HepG2 (cell line): ENCODE measurements at regions not wholly inside any gene's neighbourhood (a gene's known extent, or its start where the extent isn't known, plus 50 kb on each side); places are given as distances from the start of the nearest gene placed in this dataset.

Experiments used
- ATAC-seq: fragments of 200-7000 bp; cut with Tn5 transposase; 3 replicates; pipeline ENCODE4 v1.9.1; 2020; ENCODE audit warnings: mild to moderate bottlenecking, moderate library complexity
- BruUV-seq: library from RNA; stranded (reverse); fragments of 400-500 nt; replicated peaks from 2 replicates; lab custom pipeline; 2021; lab: Mats Ljungman, UMichigan
- CTCF ChIA-PET: fragments of 300-600 bp; formaldehyde crosslinking; extraction: SDS; loops from one replicate; lab custom pipeline; 2021; ENCODE audit warnings: low total read pairs, inconsistent platforms, low intra/inter-chr PET ratio; lab: Yijun Ruan, JAX
- POLR2A ChIA-PET: fragments of 350-600 bp; sonication (Branson Sonifier 250); formaldehyde crosslinking; loops from one replicate; lab custom pipeline; 2020; ENCODE audit warnings: antibody characterized with exemption, inconsistent platforms; lab: Yijun Ruan, JAX
- DNase-seq: peaks from one replicate; pipeline ENCODE4 v3.0.0-alpha.2; 2015; ENCODE audit warnings: low spot score
- FAIRE-seq: peaks from 3 replicates; lab custom pipeline; 2011; peaks lifted over from hg19 to GRCh38; lab: Jason Lieb, UNC
- H2AFZ ChIP-seq: one replicate; pipeline ENCODE4 v1.6.1; 2011; ENCODE audit warnings: low read length, inconsistent platforms
- H3K27ac ChIP-seq: fragments of 300-600 bp; 3 replicates; pipeline ENCODE4 v1.8.0; 2011; ENCODE audit warnings: mixed run types, mild to moderate bottlenecking, mixed read lengths, low read length, inconsistent platforms; ENCODE audit not compliant: insufficient read depth; ENCODE audit errors: extremely low read length
- H3K27me3 ChIP-seq, 2 experiments: fragments of 200-600 bp in 1 of 2; 2 replicates in 1 of 2; 3 replicates in 1 of 2; pipeline versions ENCODE4 v1.6.0 to v1.8.0; 2011; ENCODE audit warnings: low read length in 2 of 2, mild to moderate bottlenecking in 2 of 2, moderate library complexity in 2 of 2, inconsistent platforms in 1 of 2; ENCODE audit not compliant: insufficient read depth in 2 of 2, control insufficient read depth in 1 of 2
- H3K36me3 ChIP-seq, 2 experiments: fragments of 200-600 bp in 1 of 2; replicated peaks in 1 of 2; 2 replicates in 1 of 2; 3 replicates in 1 of 2; pipeline versions ENCODE4 v1.5.1 to v1.8.0; 2011; ENCODE audit warnings: low read length in 2 of 2, inconsistent platforms in 1 of 2; ENCODE audit not compliant: insufficient read depth in 2 of 2, control insufficient read depth in 1 of 2
- H3K4me1 ChIP-seq: 2 replicates; pipeline ENCODE4 v1.5.1; 2012; ENCODE audit warnings: low read length, inconsistent platforms; ENCODE audit not compliant: insufficient read depth
- H3K4me2 ChIP-seq: 2 replicates; pipeline ENCODE4 v1.6.0; 2011; ENCODE audit warnings: low read depth, low read length, inconsistent platforms
- H3K4me3 ChIP-seq, 3 experiments: fragments of 200-600 bp in 1 of 3; sonication (generic), shearing (Covaris generic) in 1 of 3; replicated peaks in 1 of 3; 2 replicates each; pipeline ENCODE4 v1.5.1; 2011 to 2016; ENCODE audit warnings: low read length in 3 of 3, inconsistent platforms in 2 of 3, low read depth in 2 of 3, mild to moderate bottlenecking in 2 of 3, control low read depth in 1 of 3, mixed read lengths in 1 of 3; ENCODE audit not compliant: insufficient read depth in 1 of 3
- H3K79me2 ChIP-seq: one replicate; pipeline ENCODE4 v1.6.1; 2011; ENCODE audit warnings: low read length, inconsistent platforms; ENCODE audit not compliant: insufficient read depth
- H3K9ac ChIP-seq: 2 replicates; pipeline ENCODE4 v1.6.0; 2011; ENCODE audit warnings: mild to moderate bottlenecking, low read depth, low read length, inconsistent platforms; ENCODE audit not compliant: insufficient read depth
- H3K9me3 ChIP-seq: 2 replicates; pipeline ENCODE4 v1.5.1; 2012; ENCODE audit warnings: mild to moderate bottlenecking, low read length
- H4K20me1 ChIP-seq: 2 replicates; pipeline ENCODE4 v1.6.0; 2011; ENCODE audit warnings: inconsistent platforms, mild to moderate bottlenecking, low read length, moderate library complexity; ENCODE audit not compliant: insufficient read depth
- ATF3 ChIP-seq: sonication (generic); formaldehyde crosslinking; IDR thresholded peaks from 2 replicates; pipeline ENCODE4 v1.4.0; 2020; ENCODE audit warnings: missing genetic modification reagents
- ATF4 ChIP-seq, 2 experiments: fragments of 450-650 bp in 1 of 2; sonication (generic) in 1 of 2; formaldehyde crosslinking; IDR thresholded peaks; 2 replicates each; pipeline versions ENCODE4 v1.5.0 to v1.8.0; 2020 to 2022; ENCODE audit warnings: mild to moderate bottlenecking in 1 of 2, missing genetic modification reagents in 1 of 2
- BHLHE40 ChIP-seq: IDR thresholded peaks from 2 replicates; pipeline ENCODE4 v1.6.1; 2011; ENCODE audit warnings: low read length, improper control_type of control experiment
- FOXP1 ChIP-seq, 2 experiments: fragments of 450-650 bp in 1 of 2; IDR thresholded peaks; 2 replicates each; pipeline ENCODE4 v1.6.1; 2017 to 2018; ENCODE audit warnings: antibody characterized with exemption in 1 of 2
- HINFP ChIP-seq: sonication (generic); formaldehyde crosslinking; IDR thresholded peaks from 2 replicates; pipeline ENCODE4 v1.4.0; 2020; ENCODE audit warnings: low read depth, mild to moderate bottlenecking, missing genetic modification reagents
- HMG20A ChIP-seq: IDR thresholded peaks from 2 replicates; pipeline ENCODE4 v1.6.1; 2016; ENCODE audit warnings: borderline replicate concordance
- KDM4B ChIP-seq: sonication (generic); formaldehyde crosslinking; IDR thresholded peaks from 2 replicates; pipeline ENCODE4 v1.4.0; 2020; ENCODE audit warnings: missing genetic modification reagents
- KLF11 ChIP-seq: IDR thresholded peaks from 2 replicates; pipeline ENCODE4 v1.6.1; 2016; ENCODE audit warnings: missing compliant biosample characterization
- MAFF ChIP-seq: IDR thresholded peaks from 2 replicates; pipeline ENCODE4 v1.6.1; 2011; ENCODE audit warnings: low read depth, low read length, improper control_type of control experiment
- PHF21A ChIP-seq: sonication (generic); formaldehyde crosslinking; IDR thresholded peaks from 2 replicates; pipeline ENCODE4 v1.5.0; 2020; ENCODE audit warnings: mild to moderate bottlenecking, missing genetic modification reagents
- RARG ChIP-seq: sonication (generic); formaldehyde crosslinking; IDR thresholded peaks from 2 replicates; pipeline ENCODE4 v1.4.0; 2020; ENCODE audit warnings: low read depth, mild to moderate bottlenecking, missing genetic modification reagents
- SMAD3 ChIP-seq: sonication (generic); formaldehyde crosslinking; IDR thresholded peaks from 2 replicates; pipeline ENCODE4 v1.4.0; 2020; ENCODE audit warnings: missing genetic modification reagents
- SMC3 ChIP-seq: IDR thresholded peaks from 2 replicates; pipeline ENCODE4 v1.6.1; 2011; ENCODE audit warnings: low read length, improper control_type of control experiment
- SYNCRIP ChIP-seq: fragments of 200-400 bp; formaldehyde crosslinking; IDR thresholded peaks from 2 replicates; pipeline ENCODE4 v1.6.1; 2018; ENCODE audit warnings: mild to moderate bottlenecking, low read depth, low read length; ENCODE audit not compliant: insufficient read depth
- ZNF253 ChIP-seq: sonication (generic); formaldehyde crosslinking; IDR thresholded peaks from 2 replicates; pipeline ENCODE4 v1.8.0; 2022; ENCODE audit warnings: mild to moderate bottlenecking, missing genetic modification reagents, borderline replicate concordance
- ZNF567 ChIP-seq: sonication (generic); formaldehyde crosslinking; IDR thresholded peaks from 2 replicates; pipeline ENCODE4 v1.8.1; 2023; ENCODE audit warnings: mild to moderate bottlenecking, missing genetic modification reagents, borderline replicate concordance
- WGBS: methylation state at CpG from one replicate; pipeline ENCODE4 v1.1.6; 2017; ENCODE audit warnings: low lambda C conversion rate; 5-methylcytosine and 5-hydroxymethylcytosine counted together
- in situ Hi-C: cut with HindIII; loops from 2 replicates; pipeline ENCODE4 v1.10.0; 2017; ENCODE audit warnings: low pct_unique_long_range_greater_than_20kb; ENCODE audit not compliant: extremely low pct_ligation_motif_present
- intact Hi-C: fragments of 100-400 bp; cut with micrococcal nuclease; formaldehyde crosslinking; loops from one replicate; pipeline ENCODE4 v1.10.0; 2022; ENCODE audit not compliant: unreplicated experiment

- TF ChIP-seq FOXP1 (IDR thresholded peaks at IDR 0.05) (no peak), FOXP1 (CRISPR knock-in tag; IDR thresholded peaks at IDR 0.05) (no peak), ZNF567 (CRISPR knock-in tag) (no peak), SMC3 (no peak), HINFP (CRISPR knock-in tag) (no peak), HMG20A (CRISPR knock-in tag) (no peak), KLF11 (CRISPR knock-in tag) (no peak), RARG (CRISPR knock-in tag) (no peak), ZNF253 (CRISPR knock-in tag) (no peak)
- FAIRE-seq (no peak), ATAC-seq (no peak), DNase-seq (no peak)
- 31% methylated on average over 3 of the region's 3 CpGs for WGBS
- intact Hi-C loops (no loop called here), in situ Hi-C loops (no loop called here)
- no peaks in the 10 kb centered on the region for H4K20me1 ChIP-seq
- no peak overlapping the region for H2AFZ ChIP-seq
- H3K27ac ChIP-seq: no peak overlapping the region
- CTCF ChIA-PET: no interaction called here
- no peak overlapping the region for H3K4me2 ChIP-seq
- no peaks in the 10 kb centered on the region for H3K36me3 ChIP-seq
- no peak overlapping the region for H3K9ac ChIP-seq
- no peak overlapping the region for H3K4me3 ChIP-seq
- no peaks in the 10 kb centered on the region for H3K4me1 ChIP-seq
- no TSS peak for BruUV-seq
- no peaks in the 10 kb centered on the region for H3K27me3 ChIP-seq
- POLR2A ChIA-PET: no interaction called here
- H3K9me3 ChIP-seq: no peaks in the 10 kb centered on the region
- H3K79me2 ChIP-seq: no peaks in the 10 kb centered on the region
These were observed 65.3 kb upstream of the MAPK4 start for GRCh38 chr18:50494569-50494968.

- CTCF ChIA-PET: interaction anchor here (0.5 to 1.8 kb wide), 4 partner anchors 81 to 279 kb away, joined by 3 to 10 read pairs (median 5); no protein-coding TSS in a partner anchor
- intact Hi-C loops: loop anchor here (5.0 kb wide), 1 partner anchor 81 kb away; no protein-coding TSS in a partner anchor
- 0% methylated on average over 2 of the region's 2 CpGs for WGBS
- no peak overlapping the region for H3K4me2 ChIP-seq
- H3K4me1 ChIP-seq: no peaks in the 10 kb centered on the region
- ATAC-seq (no peak), FAIRE-seq (no peak), DNase-seq (no peak)
- POLR2A ChIA-PET: no interaction called here
- in situ Hi-C loops: no loop called here
- H3K4me3 ChIP-seq: no peak overlapping the region
- no peaks in the 10 kb centered on the region for H4K20me1 ChIP-seq
- no TSS peak for BruUV-seq
- H3K9me3 ChIP-seq: no peaks in the 10 kb centered on the region
- H3K27ac ChIP-seq: no peak overlapping the region
- no peaks in the 10 kb centered on the region for H3K36me3 ChIP-seq
- no peak overlapping the region for H2AFZ ChIP-seq
- no peaks in the 10 kb centered on the region for H3K79me2 ChIP-seq
- H3K9ac ChIP-seq: no peak overlapping the region
- 0 out of 5 replicates have a peak, but pooled peaks cover 0 to 2% of the 10 kb centered on the region in 2 experiments for H3K27me3 ChIP-seq
- TF ChIP-seq KDM4B (CRISPR knock-in tag): no peak
- no peak for TF ChIP-seq ATF4 (CRISPR knock-in tag; IDR thresholded peaks at IDR 0.05)
- no peak for TF ChIP-seq BHLHE40
- TF ChIP-seq SYNCRIP: no peak
- peak; percentile 65 for TF ChIP-seq MAFF
- no peak for TF ChIP-seq PHF21A (CRISPR knock-in tag)
- TF ChIP-seq ATF3 (CRISPR knock-in tag): no peak
- no peak for TF ChIP-seq SMAD3
These were observed 53.5 kb upstream of the MAPK4 start for GRCh38 chr18:50506362-50506761.
